GM23338 (cell line): ENCODE measurements at regions not wholly inside any gene's neighbourhood (a gene's known extent, or its start where the extent isn't known, plus 50 kb on each side); places are given as distances from the start of the nearest gene placed in this dataset.

Experiments used
- ATAC-seq: fragments of 200-7000 bp; cut with Tn5 transposase; 3 replicates; pipeline ENCODE4 v1.9.1; 2020
- DNase-seq: peaks from one replicate; pipeline ENCODE4 v3.0.0-alpha.2; 2015; ENCODE audit warnings: low spot score
- H2AFZ ChIP-seq: fragments of 200-600 bp; sonication (generic); 2 replicates; pipeline ENCODE4 v1.8.0; 2016; ENCODE audit warnings: antibody characterized with exemption, mild to moderate bottlenecking, moderate library complexity
- H3F3A ChIP-seq: fragments of 200-600 bp; sonication (generic); replicated peaks from 2 replicates; pipeline ENCODE4 v1.8.0; 2017; ENCODE audit warnings: antibody characterized with exemption, mixed run types, low read depth
- H3K27ac ChIP-seq: fragments of 200-600 bp; sonication (generic); 2 replicates; pipeline ENCODE4 v1.6.1; 2016; ENCODE audit warnings: low read depth
- H3K27me3 ChIP-seq: fragments of 200-600 bp; sonication (generic); 2 replicates; pipeline ENCODE4 v1.8.0; 2016; ENCODE audit warnings: mild to moderate bottlenecking, mixed run types, moderate library complexity; ENCODE audit not compliant: insufficient read depth
- H3K36me3 ChIP-seq: fragments of 200-600 bp; sonication (generic); 2 replicates; pipeline ENCODE4 v1.8.0; 2016; ENCODE audit warnings: mild to moderate bottlenecking; ENCODE audit not compliant: insufficient read depth
- H3K4me1 ChIP-seq: fragments of 200-600 bp; sonication (generic); 2 replicates; pipeline ENCODE4 v1.8.0; 2016; ENCODE audit warnings: mild to moderate bottlenecking, moderate library complexity; ENCODE audit not compliant: insufficient read depth
- H3K4me2 ChIP-seq: fragments of 200-600 bp; sonication (generic); 2 replicates; pipeline ENCODE4 v1.7.1; 2017; ENCODE audit warnings: mixed run types
- H3K4me3 ChIP-seq: fragments of 200-600 bp; sonication (generic); 2 replicates; pipeline ENCODE4 v1.6.1; 2016; ENCODE audit warnings: mixed run types
- H3K79me2 ChIP-seq: fragments of 200-600 bp; sonication (generic); replicated peaks from 2 replicates; pipeline ENCODE4 v1.8.0; 2017; ENCODE audit warnings: mild to moderate bottlenecking; ENCODE audit not compliant: insufficient read depth
- H3K9me2 ChIP-seq: fragments of 200-600 bp; sonication (generic); 2 replicates; pipeline ENCODE4 v1.8.0; 2017; ENCODE audit not compliant: insufficient read depth
- H4K20me1 ChIP-seq: fragments of 200-600 bp; sonication (generic); replicated peaks from 2 replicates; pipeline ENCODE4 v1.8.0; 2017; ENCODE audit warnings: mild to moderate bottlenecking; ENCODE audit not compliant: insufficient read depth
- H3K27ac Mint-ChIP-seq: 2 replicates; pipeline ENCODE4 v1.8.0; 2020; ENCODE audit warnings: inconsistent platforms, mild to moderate bottlenecking, moderate library complexity, mixed read lengths
- H3K27me3 Mint-ChIP-seq: 3 replicates; pipeline ENCODE4 v1.8.0; 2022; ENCODE audit warnings: low read depth, mild to moderate bottlenecking, moderate library complexity, mixed read lengths, inconsistent platforms; ENCODE audit not compliant: insufficient read depth, poor library complexity
- H3K36me3 Mint-ChIP-seq: 3 replicates; pipeline ENCODE4 v1.8.0; 2021; ENCODE audit warnings: low read depth, mild to moderate bottlenecking, inconsistent platforms, moderate library complexity, mixed read lengths
- H3K4me1 Mint-ChIP-seq: 3 replicates; pipeline ENCODE4 v1.8.0; 2020; ENCODE audit warnings: mild to moderate bottlenecking, inconsistent platforms, mixed read lengths
- H3K4me3 Mint-ChIP-seq: 3 replicates; pipeline ENCODE4 v1.8.0; 2021; ENCODE audit warnings: moderate library complexity, mild to moderate bottlenecking, inconsistent platforms, mixed read lengths
- H3K9me3 Mint-ChIP-seq: 3 replicates; pipeline ENCODE4 v1.8.0; 2020; ENCODE audit warnings: moderate library complexity, mild to moderate bottlenecking, inconsistent platforms, mixed read lengths
- CREB1 ChIP-seq: fragments of 250-450 bp; sonication (Bioruptor Pico); IDR thresholded peaks from 2 replicates; pipeline ENCODE4 v1.5.0; 2020; ENCODE audit warnings: low read depth, mild to moderate bottlenecking, moderate library complexity
- EZH2phosphoT487 ChIP-seq: fragments of 200-600 bp; sonication (generic); IDR thresholded peaks from one replicate; pipeline ENCODE4 v1.8.1; 2018; ENCODE audit warnings: antibody characterized with exemption; ENCODE audit not compliant: unreplicated experiment
- JUNB ChIP-seq: IDR thresholded peaks from one replicate; pipeline ENCODE4 v1.6.1; 2016; ENCODE audit warnings: antibody characterized with exemption; ENCODE audit not compliant: unreplicated experiment
- NANOG ChIP-seq: IDR thresholded peaks from 2 replicates; pipeline ENCODE4 v1.6.1; 2016; ENCODE audit warnings: antibody characterized with exemption, borderline replicate concordance
- POLR2AphosphoS5 ChIP-seq: IDR thresholded peaks from 2 replicates; pipeline ENCODE4 v1.6.1; 2016; ENCODE audit warnings: antibody characterized with exemption, low read depth
- STAT1 ChIP-seq: IDR thresholded peaks from one replicate; pipeline ENCODE4 v1.6.1; 2016; ENCODE audit warnings: antibody characterized with exemption; ENCODE audit not compliant: unreplicated experiment
- ZNF114 ChIP-seq: fragments of 250-450 bp; sonication (Bioruptor Pico); IDR thresholded peaks from 2 replicates; pipeline ENCODE4 v1.5.0; 2020; ENCODE audit warnings: mild to moderate bottlenecking, moderate library complexity
- ZNF331 ChIP-seq: fragments of 250-450 bp; sonication (Bioruptor Pico); IDR thresholded peaks from 2 replicates; pipeline ENCODE4 v1.5.0; 2020; ENCODE audit warnings: low read depth, mild to moderate bottlenecking, moderate library complexity
- TF ChIP-seq, protein P1 (sequence below): IDR thresholded peaks from 2 replicates; pipeline ENCODE4 v1.6.1; 2016; ENCODE audit warnings: antibody characterized with exemption
- TF ChIP-seq, protein P2 (sequence below), 2 experiments: fragments of 200-600 bp in 1 of 2; sonication (generic) in 1 of 2; conservative IDR thresholded peaks; 2 replicates each; pipeline versions ENCODE4 v1.5.1 to v1.6.1; 2016 to 2017; ENCODE audit warnings: antibody characterized with exemption in 2 of 2, low read depth in 2 of 2, mild to moderate bottlenecking in 2 of 2, moderate library complexity in 1 of 2

DNA sequence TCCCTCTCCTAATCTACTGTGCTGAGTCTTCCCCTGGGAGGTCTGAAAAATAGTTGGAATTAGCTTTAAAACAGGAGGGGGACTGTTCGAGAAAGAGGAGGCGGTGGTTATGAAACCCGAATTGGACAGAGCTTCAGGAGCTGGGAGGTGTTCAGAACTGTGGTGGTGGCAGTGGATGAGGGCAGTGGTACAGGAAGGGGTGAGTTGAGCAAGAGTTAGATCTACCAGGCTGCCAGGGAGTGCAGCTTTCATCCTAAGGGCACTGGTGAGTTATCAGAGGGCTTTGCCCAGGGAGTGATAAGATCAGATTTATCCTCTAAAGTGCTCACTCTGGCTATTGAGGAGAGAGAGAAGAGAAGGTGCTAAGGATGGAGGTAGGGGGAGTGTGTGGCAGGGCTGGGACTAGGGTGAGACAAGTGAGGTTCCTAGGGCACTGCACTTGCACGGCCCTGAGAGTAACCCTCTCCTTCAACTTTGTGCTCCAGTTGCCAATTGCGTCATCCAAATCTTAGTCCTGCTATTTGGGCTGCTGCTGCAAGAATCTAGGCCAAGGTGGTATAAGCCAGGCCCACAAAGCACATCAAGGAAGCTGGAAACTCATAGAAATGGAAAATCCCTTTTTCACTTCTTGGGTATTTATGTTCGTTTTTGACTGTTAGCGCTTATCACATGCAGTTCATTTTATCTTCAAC lies 540.3 kb downstream of the XYLT1 start:
- no peaks in the 10 kb centered on the region for H3K9me3 Mint-ChIP-seq
- Histone ChIP-seq H3K9me2 (0 out of 2 replicates have a peak, but pooled peaks cover 3% of the 10 kb centered on the region), H3K4me2 (no peak overlapping the region), H3K79me2 (no peaks in the 10 kb centered on the region), H3F3A (no peaks in the 10 kb centered on the region), H3K27ac (no peak overlapping the region), H3K4me3 (no peak overlapping the region), H3K4me1 (peaks cover 3% of the 10 kb centered on the region; the same call in 1 of the 2 replicates), H3K36me3 (no peaks in the 10 kb centered on the region), H4K20me1 (no peaks in the 10 kb centered on the region), H2AFZ (peak overlapping the region; percentile 66; the same call in 1 of the 2 replicates), H3K27me3 (no peaks in the 10 kb centered on the region)
- no peak overlapping the region for H3K4me3 Mint-ChIP-seq
- no peaks in the 10 kb centered on the region for H3K27me3 Mint-ChIP-seq
- ATAC-seq, result no peak
- peaks cover 2% of the 10 kb centered on the region; the same call in 1 of the 3 replicates for H3K4me1 Mint-ChIP-seq
- DNase-seq, result no peak
- TF ChIP-seq STAT1 (no peak), JUNB (no peak), POLR2AphosphoS5 (no peak), NANOG (no peak), ZNF331 (CRISPR knock-in tag) (no peak), CREB1 (CRISPR knock-in tag) (no peak)
- TF ChIP-seq, protein P1, sequence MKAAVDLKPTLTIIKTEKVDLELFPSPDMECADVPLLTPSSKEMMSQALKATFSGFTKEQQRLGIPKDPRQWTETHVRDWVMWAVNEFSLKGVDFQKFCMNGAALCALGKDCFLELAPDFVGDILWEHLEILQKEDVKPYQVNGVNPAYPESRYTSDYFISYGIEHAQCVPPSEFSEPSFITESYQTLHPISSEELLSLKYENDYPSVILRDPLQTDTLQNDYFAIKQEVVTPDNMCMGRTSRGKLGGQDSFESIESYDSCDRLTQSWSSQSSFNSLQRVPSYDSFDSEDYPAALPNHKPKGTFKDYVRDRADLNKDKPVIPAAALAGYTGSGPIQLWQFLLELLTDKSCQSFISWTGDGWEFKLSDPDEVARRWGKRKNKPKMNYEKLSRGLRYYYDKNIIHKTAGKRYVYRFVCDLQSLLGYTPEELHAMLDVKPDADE, result no peak
- TF ChIP-seq, protein P2, sequence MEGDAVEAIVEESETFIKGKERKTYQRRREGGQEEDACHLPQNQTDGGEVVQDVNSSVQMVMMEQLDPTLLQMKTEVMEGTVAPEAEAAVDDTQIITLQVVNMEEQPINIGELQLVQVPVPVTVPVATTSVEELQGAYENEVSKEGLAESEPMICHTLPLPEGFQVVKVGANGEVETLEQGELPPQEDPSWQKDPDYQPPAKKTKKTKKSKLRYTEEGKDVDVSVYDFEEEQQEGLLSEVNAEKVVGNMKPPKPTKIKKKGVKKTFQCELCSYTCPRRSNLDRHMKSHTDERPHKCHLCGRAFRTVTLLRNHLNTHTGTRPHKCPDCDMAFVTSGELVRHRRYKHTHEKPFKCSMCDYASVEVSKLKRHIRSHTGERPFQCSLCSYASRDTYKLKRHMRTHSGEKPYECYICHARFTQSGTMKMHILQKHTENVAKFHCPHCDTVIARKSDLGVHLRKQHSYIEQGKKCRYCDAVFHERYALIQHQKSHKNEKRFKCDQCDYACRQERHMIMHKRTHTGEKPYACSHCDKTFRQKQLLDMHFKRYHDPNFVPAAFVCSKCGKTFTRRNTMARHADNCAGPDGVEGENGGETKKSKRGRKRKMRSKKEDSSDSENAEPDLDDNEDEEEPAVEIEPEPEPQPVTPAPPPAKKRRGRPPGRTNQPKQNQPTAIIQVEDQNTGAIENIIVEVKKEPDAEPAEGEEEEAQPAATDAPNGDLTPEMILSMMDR (conservative IDR thresholded peaks at IDR 0.05; ENCODE audit: low read depth in 2 of 2), result no peak
- H3K36me3 Mint-ChIP-seq, result no peaks in the 10 kb centered on the region
- H3K27ac Mint-ChIP-seq, result no peak overlapping the region

DNA sequence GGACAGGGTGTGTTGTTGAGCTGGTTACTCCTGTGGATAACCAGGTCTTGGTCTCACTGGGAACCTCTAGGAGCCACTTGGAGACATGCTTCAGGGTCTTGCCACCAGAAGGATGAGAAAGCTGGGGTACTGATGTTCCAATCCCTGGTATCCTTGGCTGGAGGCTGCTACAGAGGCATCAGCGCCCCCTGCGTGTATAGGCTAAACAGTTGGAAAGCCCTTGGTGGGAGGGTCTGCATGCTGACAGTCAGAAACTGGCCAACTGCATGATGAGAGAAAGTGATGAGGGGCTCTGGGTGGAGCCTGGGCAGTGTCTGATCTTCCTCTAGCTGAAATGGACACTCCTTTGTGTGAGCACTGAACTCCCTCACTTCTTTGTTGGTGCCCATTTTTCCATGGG lies 536.9 kb downstream of the XYLT1 start:
- H3F3A ChIP-seq, result no peaks in the 10 kb centered on the region
- H3K27ac Mint-ChIP-seq, result no peak overlapping the region
- H3K27ac ChIP-seq, result no peak overlapping the region
- H3K4me2 ChIP-seq, result no peak overlapping the region
- no peak overlapping the region for H3K4me3 ChIP-seq
- no peaks in the 10 kb centered on the region for H3K27me3 ChIP-seq
- peaks cover 9% of the 10 kb centered on the region for H3K4me1 ChIP-seq
- ATAC-seq (peak; percentile 81), DNase-seq (peak; percentile 76)
- H3K4me3 Mint-ChIP-seq, result no peak overlapping the region
- H4K20me1 ChIP-seq, result no peaks in the 10 kb centered on the region
- H3K36me3 ChIP-seq, result no peaks in the 10 kb centered on the region
- no peaks in the 10 kb centered on the region for H3K9me2 ChIP-seq
- TF ChIP-seq, protein P2 (conservative IDR thresholded peaks at IDR 0.05; ENCODE audit: low read depth in 2 of 2), result peak; percentile 46 to 74
- TF ChIP-seq CREB1 (CRISPR knock-in tag), result no peak
- TF ChIP-seq, protein P1, result no peak
- no peak for TF ChIP-seq EZH2phosphoT487
- TF ChIP-seq ZNF114 (CRISPR knock-in tag), result no peak
- peaks cover 12% of the 10 kb centered on the region for H3K4me1 Mint-ChIP-seq
- peak overlapping the region; percentile 34; the same call in 1 of the 2 replicates for H2AFZ ChIP-seq
- no peaks in the 10 kb centered on the region for H3K9me3 Mint-ChIP-seq
- no peaks in the 10 kb centered on the region for H3K79me2 ChIP-seq
- H3K27me3 Mint-ChIP-seq, result no peaks in the 10 kb centered on the region
- H3K36me3 Mint-ChIP-seq, result no peaks in the 10 kb centered on the region
